Memory B cell (primary cell): ENCODE measurements at regions not wholly inside any gene's neighbourhood (a gene's known extent, or its start where the extent isn't known, plus 50 kb on each side); places are given as distances from the start of the nearest gene placed in this dataset.

Source experiments
- ATAC-seq: fragments of 150-1000 bp; cut with Tn5 transposase; 2 replicates; pipeline ENCODE4 v1.10.0; 2021; ENCODE audit warnings: low read depth, mild to moderate bottlenecking, moderate library complexity
- DNase-seq, 2 donors: peaks; one replicate each; pipeline ENCODE4 v3.0.0; 2022; ENCODE audit warnings: low spot score in 2 of 2
- H3K27ac Mint-ChIP-seq: one replicate; pipeline ENCODE4 v1.8.0; 2022; ENCODE audit warnings: mild to moderate bottlenecking, moderate library complexity, mixed read lengths
- H3K27me3 Mint-ChIP-seq: one replicate; pipeline ENCODE4 v1.8.0; 2022; ENCODE audit warnings: mixed read lengths
- H3K36me3 Mint-ChIP-seq: one replicate; pipeline ENCODE4 v1.8.0; 2022; ENCODE audit warnings: mild to moderate bottlenecking, mixed read lengths
- H3K4me1 Mint-ChIP-seq: one replicate; pipeline ENCODE4 v1.8.0; 2022; ENCODE audit warnings: mixed read lengths
- H3K4me3 Mint-ChIP-seq: one replicate; pipeline ENCODE4 v1.8.0; 2022; ENCODE audit warnings: mild to moderate bottlenecking, moderate library complexity, mixed read lengths
- H3K9me3 Mint-ChIP-seq: one replicate; pipeline ENCODE4 v1.8.0; 2022; ENCODE audit warnings: mixed read lengths

GRCh38 chr14:65278589-65278988 is 133.9 kb upstream of the FUT8 start:
- Mint-ChIP-seq H3K4me3 (no peak overlapping the region), H3K9me3 (no peaks in the 10 kb centered on the region), H3K27me3 (no peaks in the 10 kb centered on the region), H3K27ac (no peak overlapping the region), H3K4me1 (peaks cover 31% of the 10 kb centered on the region), H3K36me3 (peaks cover 14% of the 10 kb centered on the region)
- DNase-seq = no peak
- no peak for ATAC-seq

DNA sequence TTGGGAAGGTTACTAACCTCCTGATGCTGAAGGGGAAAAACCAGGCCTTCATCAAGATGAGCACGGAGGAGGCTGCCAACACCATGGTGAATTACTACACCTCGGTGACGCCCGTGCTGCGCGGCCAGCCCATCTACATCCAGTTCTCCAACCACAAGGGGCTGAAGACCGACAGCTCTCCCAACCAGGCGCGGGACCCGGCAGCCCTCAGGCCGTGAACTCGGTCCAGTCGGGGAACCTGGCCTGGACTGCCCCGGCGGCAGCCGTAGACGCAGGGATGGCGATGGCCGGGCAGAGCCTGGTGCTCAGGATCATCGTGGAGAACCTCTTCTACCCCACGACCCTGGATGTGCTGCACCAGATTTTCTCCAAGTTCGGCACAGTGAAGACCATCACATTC is 133.0 kb upstream of the FUT8 start:
- H3K36me3 Mint-ChIP-seq = peaks cover 13% of the 10 kb centered on the region

GRCh38 chr14:65279958-65280357 is 132.6 kb upstream of the FUT8 start:
- H3K36me3 Mint-ChIP-seq = peaks cover 13% of the 10 kb centered on the region
- H3K9me3 Mint-ChIP-seq = no peaks in the 10 kb centered on the region
- no peak for ATAC-seq
- peaks cover 37% of the 10 kb centered on the region for H3K4me1 Mint-ChIP-seq
- DNase-seq = no peak
- no peak overlapping the region for H3K27ac Mint-ChIP-seq
- H3K4me3 Mint-ChIP-seq = no peak overlapping the region
- H3K27me3 Mint-ChIP-seq = no peaks in the 10 kb centered on the region

More for the DNA sequence above, 133.0 kb upstream of the FUT8 start:
- no peak overlapping the region for H3K27ac Mint-ChIP-seq
- ATAC-seq (no peak), DNase-seq (no peak)
- no peaks in the 10 kb centered on the region for H3K9me3 Mint-ChIP-seq
- peaks cover 33% of the 10 kb centered on the region for H3K4me1 Mint-ChIP-seq
- H3K4me3 Mint-ChIP-seq = no peak overlapping the region
- H3K27me3 Mint-ChIP-seq = no peaks in the 10 kb centered on the region

DNA sequence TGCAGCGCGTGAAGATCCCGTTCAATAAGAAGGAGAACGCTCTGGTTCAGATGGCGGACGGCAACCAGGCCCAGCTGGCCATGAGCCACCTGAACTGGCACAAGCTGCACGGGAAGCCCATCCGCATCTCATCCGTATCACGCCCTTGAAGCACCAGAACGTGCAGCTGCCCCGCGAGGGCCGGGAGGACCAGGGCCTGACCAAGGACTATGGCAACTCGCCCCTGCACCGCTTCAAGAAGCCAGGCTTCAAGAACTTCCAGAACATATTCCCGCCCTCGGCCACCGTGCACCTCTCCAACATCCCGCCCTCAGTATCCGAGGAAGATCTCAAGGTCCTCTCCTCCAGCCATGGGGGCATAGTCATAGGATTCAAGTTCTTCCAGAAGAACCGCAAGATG is 131.9 kb upstream of the FUT8 start:
- Mint-ChIP-seq H3K4me3 (no peak overlapping the region), H3K9me3 (no peaks in the 10 kb centered on the region), H3K27me3 (no peaks in the 10 kb centered on the region), H3K4me1 (peaks cover 35% of the 10 kb centered on the region), H3K36me3 (peaks cover 13% of the 10 kb centered on the region), H3K27ac (no peak overlapping the region)
- DNase-seq = no peak
- ATAC-seq = no peak

DNA sequence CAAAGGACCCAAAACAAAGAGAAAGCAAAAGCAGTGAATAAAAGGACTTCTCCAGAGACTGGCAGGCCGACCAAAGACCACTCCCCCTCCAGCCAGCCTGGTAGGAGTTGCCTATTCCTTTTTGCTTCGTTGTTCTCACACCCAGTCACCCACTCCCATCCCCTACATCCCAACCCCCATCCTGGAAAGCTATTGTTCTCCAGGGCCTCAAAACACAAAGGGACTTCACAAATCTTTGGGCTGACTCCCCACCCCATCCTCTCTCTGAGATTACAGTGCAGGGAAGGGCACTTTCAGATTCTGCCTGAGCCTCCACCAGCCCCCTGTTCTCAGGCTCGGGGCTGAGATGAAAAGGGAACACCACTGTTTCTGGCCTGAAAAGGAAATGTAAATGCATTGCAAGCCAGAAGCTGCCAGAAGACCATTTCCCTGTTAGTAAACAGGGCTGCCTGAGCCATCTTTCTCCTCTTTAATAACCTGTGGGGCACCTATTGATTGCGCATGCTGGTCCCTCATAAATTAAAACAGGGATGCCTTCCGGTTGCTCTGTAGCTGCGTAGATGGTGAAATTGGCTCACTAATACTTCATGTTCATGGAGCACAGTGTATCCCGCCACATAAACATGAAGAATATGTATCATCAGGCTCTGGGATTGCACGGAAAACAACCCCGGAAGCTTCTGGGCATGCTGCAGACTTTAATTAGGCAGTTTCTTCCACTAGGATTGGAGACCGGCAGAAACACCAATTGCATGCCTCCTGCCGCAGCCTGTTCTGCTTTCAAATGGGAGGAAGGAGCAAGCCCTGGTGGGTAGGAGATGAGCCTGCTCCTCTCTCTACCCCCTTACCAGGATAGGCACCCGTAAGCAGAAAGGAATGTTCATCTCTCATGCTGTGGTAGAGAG is 130.3 kb upstream of the FUT8 start:
- Mint-ChIP-seq H3K9me3 (no peaks in the 10 kb centered on the region), H3K4me1 (peaks cover 39% of the 10 kb centered on the region), H3K4me3 (peak overlapping the region; percentile 71), H3K27ac (peak overlapping the region; percentile 95), H3K36me3 (peaks cover 13% of the 10 kb centered on the region), H3K27me3 (no peaks in the 10 kb centered on the region)
- ATAC-seq (peak; percentile 16), DNase-seq (no peak)

GRCh38 chr14:65282896-65283253 is 129.7 kb upstream of the FUT8 start:
- Mint-ChIP-seq H3K36me3 (peaks cover 14% of the 10 kb centered on the region), H3K27me3 (no peaks in the 10 kb centered on the region), H3K4me3 (peak overlapping the region; percentile 71), H3K9me3 (no peaks in the 10 kb centered on the region), H3K27ac (peak overlapping the region; percentile 95), H3K4me1 (peaks cover 44% of the 10 kb centered on the region)
- DNase-seq (no peak), ATAC-seq (no peak)

- ATAC-seq = peak; percentile 51
- H3K9me3 Mint-ChIP-seq = no peaks in the 10 kb centered on the region
- H3K4me3 Mint-ChIP-seq = peak overlapping the region; percentile 1
- H3K27ac Mint-ChIP-seq = peak overlapping the region; percentile 95
- no peaks in the 10 kb centered on the region for H3K27me3 Mint-ChIP-seq
- peaks cover 67% of the 10 kb centered on the region for H3K4me1 Mint-ChIP-seq
- peaks cover 21% of the 10 kb centered on the region for H3K36me3 Mint-ChIP-seq
- DNase-seq = peak in 1 of 2 donors; percentile 60
Measured at GRCh38 chr14:65286443-65286842, 126.1 kb upstream of the FUT8 start.

DNA sequence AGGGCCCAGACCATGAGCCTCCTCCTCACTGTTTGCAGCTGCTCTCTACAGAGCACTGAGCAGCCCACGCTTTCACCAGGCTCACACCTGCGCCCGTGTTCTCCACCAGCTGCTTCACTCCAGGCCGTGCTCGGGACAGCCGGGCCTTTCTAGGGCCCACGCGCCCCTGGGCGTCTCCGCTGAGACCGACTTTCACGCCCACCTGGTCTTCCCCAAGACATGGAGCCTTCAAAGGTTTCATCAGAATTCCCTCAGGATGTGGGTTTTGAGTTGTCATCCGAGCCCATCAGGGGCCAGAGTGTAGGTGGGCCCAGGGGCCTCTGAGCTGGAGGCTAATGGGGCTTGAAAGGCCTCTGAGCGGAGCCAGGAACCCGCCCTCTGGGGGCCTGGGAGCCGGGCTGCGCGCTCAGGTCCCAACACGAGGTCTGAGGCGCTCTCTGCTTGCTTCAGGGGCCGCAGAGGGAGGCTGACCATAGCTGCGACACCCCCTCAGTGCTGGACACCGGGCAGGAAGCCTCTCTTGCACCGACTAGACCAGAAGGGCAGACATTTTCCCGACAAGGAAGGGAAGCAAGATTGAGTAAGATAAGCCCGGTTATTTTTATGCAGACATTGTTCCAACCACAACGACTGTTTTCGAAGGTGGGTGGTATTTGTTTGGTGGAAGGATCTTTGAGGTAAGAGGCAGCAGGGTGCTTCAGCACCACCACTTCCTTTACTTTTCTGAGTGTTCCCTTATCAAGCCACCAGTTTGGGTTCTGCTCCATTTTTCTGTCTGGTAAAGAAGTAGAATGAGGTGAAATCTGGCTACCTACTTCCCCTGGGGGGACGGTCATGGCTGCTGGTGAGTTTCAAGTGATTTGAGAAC is 125.0 kb upstream of the FUT8 start:
- ATAC-seq = peak; percentile 59

DNA sequence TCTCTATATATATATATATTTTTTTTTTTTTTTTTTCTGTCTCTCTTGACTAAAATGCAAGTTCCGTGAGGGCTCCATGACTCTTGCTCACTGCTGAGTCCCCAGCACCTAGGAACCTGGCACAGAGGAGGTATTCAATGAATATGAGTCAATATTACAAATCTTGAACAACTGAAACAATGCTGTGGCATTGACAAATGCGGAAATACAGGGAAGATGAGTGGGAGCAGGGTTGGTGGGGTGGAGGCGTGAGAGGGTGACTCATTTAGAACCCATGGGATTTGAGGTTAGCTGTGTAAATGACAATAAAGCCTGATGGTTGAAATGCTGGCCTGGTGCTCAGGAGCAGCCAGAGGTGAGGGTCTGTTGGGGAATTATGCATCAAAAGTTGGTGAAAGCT is 121.7 kb upstream of the FUT8 start:
- Mint-ChIP-seq H3K4me1 (peaks cover 47% of the 10 kb centered on the region), H3K9me3 (no peaks in the 10 kb centered on the region), H3K36me3 (peaks cover 21% of the 10 kb centered on the region), H3K4me3 (peak overlapping the region; percentile 46), H3K27me3 (no peaks in the 10 kb centered on the region), H3K27ac (peak overlapping the region; percentile 86)
- no peak for DNase-seq
- no peak for ATAC-seq

More for the DNA sequence above, 125.0 kb upstream of the FUT8 start:
- Mint-ChIP-seq H3K27ac (peak overlapping the region; percentile 95), H3K27me3 (no peaks in the 10 kb centered on the region), H3K9me3 (no peaks in the 10 kb centered on the region), H3K36me3 (peaks cover 18% of the 10 kb centered on the region), H3K4me1 (peaks cover 65% of the 10 kb centered on the region), H3K4me3 (peak overlapping the region; percentile 79)
- peak in 1 of 2 donors; percentile 59 for DNase-seq

- H3K9me3 Mint-ChIP-seq = no peaks in the 10 kb centered on the region
- DNase-seq = no peak
- no peak for ATAC-seq
- H3K27me3 Mint-ChIP-seq = no peaks in the 10 kb centered on the region
- peaks cover 49% of the 10 kb centered on the region for H3K4me1 Mint-ChIP-seq
- peak overlapping the region; percentile 86 for H3K27ac Mint-ChIP-seq
- peak overlapping the region; percentile 57 for H3K4me3 Mint-ChIP-seq
- H3K36me3 Mint-ChIP-seq = peaks cover 27% of the 10 kb centered on the region
Measured at GRCh38 chr14:65291531-65291930, 121.0 kb upstream of the FUT8 start.

GRCh38 chr14:65294816-65295215 is 117.7 kb upstream of the FUT8 start:
- no peak for ATAC-seq
- Mint-ChIP-seq H3K4me1 (peaks cover 41% of the 10 kb centered on the region), H3K36me3 (peaks cover 29% of the 10 kb centered on the region), H3K27ac (no peak overlapping the region), H3K9me3 (no peaks in the 10 kb centered on the region), H3K4me3 (no peak overlapping the region), H3K27me3 (no peaks in the 10 kb centered on the region)
- DNase-seq = no peak

DNA sequence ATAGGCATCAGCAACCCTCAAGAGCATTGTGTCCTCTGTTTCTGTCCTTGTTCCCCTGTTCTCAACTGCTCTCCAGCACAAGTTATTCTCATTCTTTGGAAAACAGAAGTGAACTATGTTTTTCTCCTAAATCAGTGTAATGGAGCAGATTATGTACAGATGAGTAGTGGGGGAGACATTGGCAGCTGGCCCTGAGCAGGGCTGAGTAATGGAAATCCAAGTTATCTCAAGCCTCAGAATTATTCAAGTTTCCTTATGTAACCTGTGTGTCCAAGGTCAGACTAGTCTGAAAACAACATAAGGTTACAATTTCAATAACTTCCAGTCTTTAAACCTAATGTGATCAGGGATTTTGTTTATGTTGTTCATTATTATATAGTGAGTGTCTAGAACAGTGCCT is 116.1 kb upstream of the FUT8 start:
- ATAC-seq (no peak), DNase-seq (no peak)
- Mint-ChIP-seq H3K27ac (peak overlapping the region; percentile 84), H3K9me3 (no peaks in the 10 kb centered on the region), H3K4me1 (peaks cover 41% of the 10 kb centered on the region), H3K27me3 (no peaks in the 10 kb centered on the region), H3K36me3 (peaks cover 29% of the 10 kb centered on the region), H3K4me3 (no peak overlapping the region)

DNA sequence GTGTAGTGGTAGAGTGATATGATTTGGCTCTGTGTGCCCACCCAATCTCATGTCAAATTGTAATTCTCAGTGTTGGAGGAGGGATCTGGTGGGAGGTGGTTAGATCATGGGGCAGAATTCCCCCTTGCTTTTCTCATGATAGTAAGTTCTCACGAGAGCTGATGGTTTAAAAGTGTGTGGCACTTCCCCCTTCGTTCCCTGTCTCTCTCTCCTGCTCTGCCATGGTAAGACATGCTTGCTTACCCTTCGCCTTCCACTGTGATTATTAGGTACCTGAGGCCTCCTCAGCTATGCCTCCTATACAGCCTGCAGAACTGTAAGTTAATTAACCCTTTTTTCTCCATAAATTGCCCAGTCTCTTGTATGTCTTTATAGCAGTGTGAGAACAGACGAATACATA is 115.7 kb upstream of the FUT8 start:
- Mint-ChIP-seq H3K4me1 (peaks cover 41% of the 10 kb centered on the region), H3K27me3 (no peaks in the 10 kb centered on the region), H3K27ac (peak overlapping the region; percentile 84), H3K36me3 (peaks cover 29% of the 10 kb centered on the region), H3K9me3 (no peaks in the 10 kb centered on the region), H3K4me3 (peak overlapping the region; percentile 27)
- ATAC-seq = peak; percentile 28
- DNase-seq = no peak

GRCh38 chr14:65297744-65298143 is 114.8 kb upstream of the FUT8 start:
- Mint-ChIP-seq H3K27ac (peak overlapping the region; percentile 84), H3K27me3 (no peaks in the 10 kb centered on the region), H3K4me3 (peak overlapping the region; percentile 64), H3K9me3 (no peaks in the 10 kb centered on the region), H3K4me1 (peaks cover 45% of the 10 kb centered on the region), H3K36me3 (peaks cover 26% of the 10 kb centered on the region)
- DNase-seq (no peak), ATAC-seq (no peak)
